ENCODE measurements at regions not wholly inside any gene's neighbourhood (a gene's known extent, or its start where the extent isn't known, plus 50 kb on each side); places are given as distances from the start of the nearest gene placed in this dataset.

DNA sequence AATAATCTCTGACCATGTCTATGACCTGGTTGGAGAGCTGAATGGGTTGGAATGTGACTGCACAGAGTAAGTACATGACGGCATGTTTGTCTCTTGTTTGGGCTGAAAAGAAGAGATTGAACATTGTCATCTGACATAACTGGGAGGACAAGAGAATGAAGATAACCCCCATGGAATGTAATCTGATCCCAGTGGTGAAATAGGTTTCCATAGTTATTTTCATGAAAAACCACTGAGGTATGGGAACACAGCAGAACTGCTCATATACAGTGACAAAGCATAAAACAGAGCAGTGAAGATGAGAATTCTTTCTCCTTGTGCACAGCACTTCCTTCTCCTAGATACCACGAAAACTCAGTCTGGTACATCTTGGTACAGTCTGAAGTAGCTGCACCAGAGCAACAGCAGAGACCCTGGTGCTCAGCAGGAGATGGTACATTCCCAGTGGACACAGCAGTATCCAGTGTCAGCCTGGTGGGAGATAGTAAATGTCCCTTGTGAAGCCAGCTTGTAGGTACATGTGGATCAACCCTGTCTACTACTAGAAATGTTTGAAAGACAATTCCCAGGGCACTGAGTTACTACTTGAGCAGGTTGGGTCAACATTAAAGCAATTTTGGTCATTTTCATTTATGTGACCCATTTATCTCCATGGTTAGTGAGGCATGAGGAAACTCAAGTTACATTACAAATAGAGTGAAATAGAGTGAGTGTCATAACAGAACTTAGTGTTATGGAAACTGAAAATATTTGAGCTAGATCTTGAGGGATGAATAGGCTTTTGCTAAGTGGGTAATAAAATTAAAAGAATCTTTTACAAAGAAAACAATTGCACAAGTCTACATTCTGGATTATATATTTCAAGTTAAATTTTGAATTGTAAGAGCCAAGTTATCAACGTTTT, 178.3 kb downstream of the SUCNR1 start:
- Histone ChIP-seq H3K27ac (no peak overlapping the region), H3K36me3 (no peaks in the 10 kb centered on the region), H3K27me3 (replicated peaks in 1 of 7) (no peaks in the 10 kb centered on the region), H3K9me3 (no peaks in the 10 kb centered on the region), H3K4me3 (no peak overlapping the region), H3K4me1 (no peaks in the 10 kb centered on the region)
- WGBS, 5 donors = 77 to 93% (median 82%) methylated on average over 3 of the region's 3 CpGs
- no peak for DNase-seq
- intact Hi-C loops (cut with DNase I; ENCODE audit: low total_unique reads) = no loop called here
- no peak for TF ChIP-seq POLR2AphosphoS5 (IDR thresholded peaks at IDR 0.05)

DNA sequence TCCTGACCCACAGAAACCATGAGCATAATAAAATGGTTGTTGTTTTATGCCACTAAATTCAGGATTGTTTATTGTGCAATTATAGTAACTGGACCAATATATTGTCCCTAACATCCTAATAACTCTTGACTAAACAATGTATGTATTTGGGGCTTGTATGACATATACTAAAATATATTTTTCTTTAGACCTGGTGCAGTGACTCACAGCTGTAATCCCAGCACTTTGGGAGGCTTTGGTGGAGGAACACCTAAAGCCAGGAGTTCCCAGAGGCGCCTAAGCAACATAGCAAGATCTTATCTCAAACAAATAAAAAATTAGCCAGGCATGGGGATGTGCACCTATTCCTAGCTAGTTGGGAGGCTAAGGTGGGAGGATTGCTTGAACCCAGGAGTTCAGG, 180.4 kb downstream of the SUCNR1 start:
- Histone ChIP-seq H3K4me3 (no peak overlapping the region), H3K9me3 (no peaks in the 10 kb centered on the region), H3K27me3 (replicated peaks in 1 of 7) (no peaks in the 10 kb centered on the region), H3K4me1 (no peaks in the 10 kb centered on the region), H3K36me3 (no peaks in the 10 kb centered on the region), H3K27ac (no peak overlapping the region)
- 93 to 100% (median 97%) methylated on average over 1 of the region's 1 CpG for WGBS, 5 donors
- no peak for DNase-seq
- intact Hi-C loops (cut with DNase I; ENCODE audit: low total_unique reads) = no loop called here
- TF ChIP-seq POLR2A (IDR thresholded peaks at IDR 0.05) = no peak
- TF ChIP-seq, protein P1, sequence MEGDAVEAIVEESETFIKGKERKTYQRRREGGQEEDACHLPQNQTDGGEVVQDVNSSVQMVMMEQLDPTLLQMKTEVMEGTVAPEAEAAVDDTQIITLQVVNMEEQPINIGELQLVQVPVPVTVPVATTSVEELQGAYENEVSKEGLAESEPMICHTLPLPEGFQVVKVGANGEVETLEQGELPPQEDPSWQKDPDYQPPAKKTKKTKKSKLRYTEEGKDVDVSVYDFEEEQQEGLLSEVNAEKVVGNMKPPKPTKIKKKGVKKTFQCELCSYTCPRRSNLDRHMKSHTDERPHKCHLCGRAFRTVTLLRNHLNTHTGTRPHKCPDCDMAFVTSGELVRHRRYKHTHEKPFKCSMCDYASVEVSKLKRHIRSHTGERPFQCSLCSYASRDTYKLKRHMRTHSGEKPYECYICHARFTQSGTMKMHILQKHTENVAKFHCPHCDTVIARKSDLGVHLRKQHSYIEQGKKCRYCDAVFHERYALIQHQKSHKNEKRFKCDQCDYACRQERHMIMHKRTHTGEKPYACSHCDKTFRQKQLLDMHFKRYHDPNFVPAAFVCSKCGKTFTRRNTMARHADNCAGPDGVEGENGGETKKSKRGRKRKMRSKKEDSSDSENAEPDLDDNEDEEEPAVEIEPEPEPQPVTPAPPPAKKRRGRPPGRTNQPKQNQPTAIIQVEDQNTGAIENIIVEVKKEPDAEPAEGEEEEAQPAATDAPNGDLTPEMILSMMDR (IDR thresholded peaks at IDR 0.05 in 8 of 11, conservative IDR thresholded peaks at IDR 0.05 in 3 of 11) = no peak

DNA sequence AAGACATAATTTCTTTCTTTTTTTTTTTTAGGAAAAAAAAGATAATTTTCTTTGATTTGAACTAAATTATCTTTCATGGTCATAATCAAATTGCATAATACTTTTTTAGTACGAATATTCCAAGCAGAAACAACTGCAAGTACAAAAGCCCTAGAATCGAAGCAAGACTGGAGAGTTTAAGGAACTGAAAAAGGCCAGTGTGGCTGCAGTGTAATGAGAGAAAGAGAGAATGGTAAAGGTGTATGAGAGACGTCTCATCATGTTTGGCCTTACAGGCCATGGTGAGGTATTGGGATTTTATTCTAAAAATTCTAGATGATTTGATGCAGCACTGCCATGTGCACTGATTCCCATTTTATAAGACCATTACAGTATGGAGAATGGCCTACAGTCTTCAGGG, 180.9 kb downstream of the SUCNR1 start:
- no peaks in the 10 kb centered on the region for H3K4me1 ChIP-seq
- no peak overlapping the region for H3K4me3 ChIP-seq
- WGBS, 5 donors = 73 to 79% (median 77%) methylated on average over 3 of the region's 3 CpGs
- no peak for DNase-seq
- no peaks in the 10 kb centered on the region for H3K9me3 ChIP-seq
- no peak overlapping the region for H3K27ac ChIP-seq
- H3K27me3 ChIP-seq (replicated peaks in 1 of 7) = no peaks in the 10 kb centered on the region
- H3K36me3 ChIP-seq = no peaks in the 10 kb centered on the region
- TF ChIP-seq, protein P1 (IDR thresholded peaks at IDR 0.05 in 8 of 11, conservative IDR thresholded peaks at IDR 0.05 in 3 of 11) = no peak
- no peak for TF ChIP-seq POLR2AphosphoS5 (IDR thresholded peaks at IDR 0.05)
- TF ChIP-seq POLR2A (IDR thresholded peaks at IDR 0.05) = no peak
- intact Hi-C loops (cut with DNase I; ENCODE audit: low total_unique reads) = no loop called here

DNA sequence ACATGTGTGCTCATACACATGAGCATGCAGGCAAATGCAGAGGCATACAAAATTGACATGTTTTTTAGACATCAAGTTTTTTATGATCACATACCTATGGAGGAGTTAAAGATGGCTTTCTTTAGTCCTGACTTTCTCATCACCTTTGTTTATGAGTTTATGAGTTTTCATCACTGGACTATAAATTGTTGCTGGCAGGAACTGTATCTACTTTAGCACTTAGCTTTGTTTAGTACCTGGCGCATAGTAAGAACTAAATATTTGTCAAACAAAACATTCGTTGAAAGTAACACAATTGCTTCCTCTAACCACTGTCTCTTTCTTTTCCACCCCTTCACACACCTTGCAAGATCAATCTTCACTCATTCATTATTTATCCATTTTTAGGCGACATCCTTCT, 182.6 kb downstream of the SUCNR1 start:
- TF ChIP-seq POLR2AphosphoS5 (IDR thresholded peaks at IDR 0.05) (no peak), POLR2A (IDR thresholded peaks at IDR 0.05) (no peak)
- TF ChIP-seq, protein P1 (IDR thresholded peaks at IDR 0.05 in 8 of 11, conservative IDR thresholded peaks at IDR 0.05 in 3 of 11) = no peak
- Histone ChIP-seq H3K36me3 (no peaks in the 10 kb centered on the region), H3K27me3 (replicated peaks in 1 of 7) (no peaks in the 10 kb centered on the region), H3K9me3 (no peaks in the 10 kb centered on the region), H3K4me1 (no peaks in the 10 kb centered on the region), H3K4me3 (no peak overlapping the region), H3K27ac (no peak overlapping the region)
- intact Hi-C loops (cut with DNase I; ENCODE audit: low total_unique reads) = no loop called here
- no peak for DNase-seq
- WGBS, 5 donors = 85 to 93% (median 87%) methylated on average over 3 of the region's 3 CpGs
